Putamen (tissue), 1 donor: ENCODE measurements at regions not wholly inside any gene's neighbourhood (a gene's known extent, or its start where the extent isn't known, plus 50 kb on each side); places are given as distances from the start of the nearest gene placed in this dataset.
"Not testable (repeated sequence)": the region's sequence is repeated elsewhere in the genome, so short reads cannot be mapped to it uniquely, and the experiment has no call there.

Experiments used
- DNase-seq: peaks from one replicate; pipeline ENCODE4 v3.0.0-alpha.2; 2016; ENCODE audit warnings: low spot score

DNA sequence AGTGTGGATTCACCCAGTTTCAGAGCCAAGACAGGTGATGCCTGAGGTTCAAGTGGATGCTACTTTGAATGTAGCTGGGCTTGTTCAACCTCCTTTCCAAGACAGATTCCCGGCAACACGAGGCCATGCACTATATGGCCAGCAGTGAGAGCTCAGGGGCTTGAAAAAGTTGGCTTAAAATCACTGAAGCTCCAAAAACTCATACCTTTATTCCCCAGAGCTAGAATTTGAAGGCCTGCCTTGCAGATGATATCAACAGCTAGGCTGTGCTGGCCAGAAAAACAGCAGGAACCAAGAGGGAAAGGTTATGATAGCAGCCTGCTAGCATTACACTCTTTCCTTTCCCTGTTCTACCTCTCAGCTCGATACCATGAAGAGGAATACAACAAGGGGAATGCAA is 120.2 kb upstream of the DAB2 start:
- no peak for DNase-seq

DNA sequence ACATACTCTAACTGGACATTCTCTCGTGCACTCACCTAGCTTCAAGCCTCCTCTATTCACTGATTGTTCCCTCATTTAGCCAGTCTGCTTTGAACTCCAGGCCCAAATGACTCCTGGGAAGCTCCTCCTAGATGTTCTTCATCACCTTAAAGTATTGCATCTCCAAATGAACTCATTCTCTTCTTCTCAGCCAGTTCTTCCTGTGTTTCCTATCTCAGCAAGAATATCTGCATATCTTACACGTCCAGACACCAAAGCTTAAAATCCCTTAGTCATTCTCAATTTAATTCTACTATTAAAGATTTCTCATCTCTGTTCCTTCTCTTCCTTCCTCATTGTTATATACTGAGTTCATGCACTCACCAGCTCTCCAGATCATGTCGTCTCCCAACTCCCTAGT is 118.6 kb upstream of the DAB2 start:
- no peak for DNase-seq

DNA sequence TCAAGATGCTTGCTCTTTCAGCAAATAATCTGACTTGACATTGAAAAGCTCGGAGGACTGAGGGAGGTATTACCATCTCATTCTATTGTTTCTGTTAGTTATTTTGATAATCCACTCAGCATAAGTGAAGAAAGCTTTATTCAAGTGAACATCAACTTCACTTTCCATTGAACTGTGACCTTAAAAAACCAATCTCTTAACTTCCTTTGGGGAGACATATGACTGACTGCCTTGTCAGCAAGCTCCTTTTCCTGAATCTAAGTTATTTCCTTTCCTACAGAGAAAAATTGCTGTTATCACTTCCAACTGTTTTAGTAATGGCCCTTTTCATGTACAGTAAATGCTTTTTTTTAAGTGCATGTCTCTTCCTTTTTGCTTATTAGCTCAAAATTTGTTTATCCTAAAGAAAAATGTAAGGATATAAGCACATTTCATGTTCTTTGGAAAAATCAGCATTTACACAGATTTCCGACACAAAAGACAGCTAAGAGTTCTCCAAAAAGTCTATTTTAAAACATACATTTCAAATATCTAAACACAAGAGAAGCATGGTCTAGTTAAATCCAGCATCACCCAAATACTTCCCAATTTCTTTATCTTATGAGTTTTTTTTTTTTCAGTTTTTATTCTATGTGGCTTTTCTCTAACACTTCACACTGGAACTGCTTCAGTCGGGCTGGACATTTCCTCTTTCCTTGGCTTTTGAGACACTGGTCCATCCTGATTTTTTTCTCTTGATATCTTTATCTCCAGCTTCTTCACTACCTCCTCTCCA is 117.9 kb upstream of the DAB2 start:
- no peak for DNase-seq

DNA sequence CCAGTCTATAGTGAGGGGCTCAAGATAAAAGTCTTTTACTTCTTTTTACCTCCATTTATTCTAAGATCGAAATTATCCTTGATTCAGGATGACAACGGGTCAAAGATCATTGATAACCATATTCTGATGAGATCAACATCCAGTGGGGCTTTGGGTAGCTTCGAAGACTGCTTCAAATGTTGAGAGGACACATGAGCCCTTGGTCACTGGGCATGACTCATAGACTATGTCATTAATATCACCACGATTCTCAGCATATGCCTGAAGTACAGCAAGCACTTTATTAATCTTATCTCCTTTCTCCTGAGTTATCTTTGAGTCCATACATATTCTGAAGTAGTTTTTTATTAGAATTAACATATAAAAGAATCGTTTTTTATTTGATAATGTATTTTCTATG is 117.1 kb upstream of the DAB2 start:
- DNase-seq = no peak

DNA sequence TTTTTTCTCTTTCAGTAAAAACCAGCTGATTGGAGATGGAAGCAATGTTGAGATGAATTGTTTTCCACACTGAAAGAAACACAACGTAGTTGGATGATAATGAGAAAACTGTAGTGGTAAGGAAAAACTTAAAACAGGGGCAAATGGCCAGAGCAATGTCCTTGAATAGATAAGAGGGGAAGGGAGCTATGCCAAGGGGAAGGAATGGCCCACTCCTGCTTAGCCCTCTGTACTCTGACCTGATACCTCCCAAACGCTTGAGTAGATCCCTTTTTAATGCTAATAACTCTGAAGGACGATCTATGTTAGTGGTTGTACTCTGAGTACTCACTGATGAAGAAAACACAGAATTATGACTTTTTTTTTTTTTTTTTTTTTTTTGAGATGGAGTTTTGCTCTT is 114.7 kb upstream of the DAB2 start:
- no peak for DNase-seq

DNA sequence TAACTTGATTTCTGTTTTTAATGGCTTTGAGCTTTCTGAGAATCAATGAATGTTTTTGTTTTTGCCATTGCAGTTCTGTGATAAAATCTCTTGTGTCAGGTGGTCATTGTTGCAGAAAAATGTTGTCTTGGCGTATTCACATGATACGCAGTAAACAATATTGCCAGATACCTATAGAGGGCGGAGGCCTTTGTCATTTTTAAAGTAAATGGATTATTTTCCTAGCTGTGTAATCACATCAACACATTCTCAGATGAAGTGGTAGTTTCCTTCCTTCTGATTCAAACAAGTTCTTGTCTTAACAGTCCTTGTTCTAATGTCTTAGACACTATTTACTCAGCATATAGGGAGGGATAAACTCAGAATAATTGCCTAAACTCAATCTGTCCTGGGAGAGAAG is 109.9 kb upstream of the DAB2 start:
- DNase-seq = no peak

DNA sequence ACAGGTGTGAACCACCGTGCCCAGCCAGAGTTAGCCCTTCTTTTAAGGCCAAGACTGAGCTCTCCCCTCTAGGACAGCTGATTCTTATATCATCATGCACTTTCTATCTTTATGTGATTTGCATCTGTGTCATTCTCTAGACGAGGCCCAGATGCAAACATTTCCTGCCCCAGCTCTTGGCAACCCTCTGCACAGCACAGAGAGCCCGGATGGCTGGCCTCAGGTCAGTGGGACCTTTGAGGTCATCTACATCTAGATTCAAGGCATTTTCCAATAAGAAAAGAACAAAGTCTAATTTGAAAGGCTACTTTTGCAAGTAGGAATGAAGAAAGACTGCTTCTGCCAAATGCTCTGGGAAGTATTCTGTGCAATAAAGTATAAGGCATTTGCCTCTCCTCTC is 109.0 kb upstream of the DAB2 start:
- no peak for DNase-seq

DNA sequence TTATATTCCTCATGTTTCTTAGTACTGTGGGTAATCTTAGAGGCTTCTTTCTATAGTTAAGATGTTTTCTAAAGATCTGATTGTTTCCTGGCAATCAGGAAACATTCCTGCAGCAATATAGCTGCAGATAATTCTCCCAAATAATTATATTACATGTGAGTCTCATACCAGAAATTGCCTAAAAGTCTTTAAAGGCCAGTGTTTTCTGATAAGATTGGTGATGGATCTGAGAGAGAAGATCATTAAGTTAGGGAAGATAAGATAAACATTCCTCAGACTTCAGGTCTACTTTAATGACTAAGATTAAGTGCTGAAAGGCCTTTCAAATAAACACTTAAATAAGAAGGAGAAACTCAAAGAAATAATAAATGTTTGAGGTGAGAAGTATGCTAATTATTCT is 107.7 kb upstream of the DAB2 start:
- DNase-seq = no peak

DNA sequence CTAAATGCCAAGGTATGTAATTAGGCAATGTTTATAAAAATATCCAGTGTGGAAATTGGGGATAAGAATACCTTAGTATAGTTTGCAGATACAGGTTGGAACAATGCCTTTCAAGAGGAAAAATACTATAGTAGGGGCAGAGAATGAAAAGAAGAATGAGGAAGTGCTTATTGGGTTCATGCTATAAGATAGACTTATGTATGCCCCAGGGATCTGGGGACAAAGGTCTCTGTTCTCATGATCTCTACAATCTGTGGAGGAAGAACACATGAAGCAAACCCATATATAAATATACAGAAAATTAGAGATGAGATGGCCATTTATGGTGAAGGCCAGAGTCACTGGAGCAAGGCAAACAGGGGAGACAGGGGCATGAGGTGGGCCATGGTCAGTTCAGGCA is 106.5 kb upstream of the DAB2 start:
- DNase-seq = no peak

DNA sequence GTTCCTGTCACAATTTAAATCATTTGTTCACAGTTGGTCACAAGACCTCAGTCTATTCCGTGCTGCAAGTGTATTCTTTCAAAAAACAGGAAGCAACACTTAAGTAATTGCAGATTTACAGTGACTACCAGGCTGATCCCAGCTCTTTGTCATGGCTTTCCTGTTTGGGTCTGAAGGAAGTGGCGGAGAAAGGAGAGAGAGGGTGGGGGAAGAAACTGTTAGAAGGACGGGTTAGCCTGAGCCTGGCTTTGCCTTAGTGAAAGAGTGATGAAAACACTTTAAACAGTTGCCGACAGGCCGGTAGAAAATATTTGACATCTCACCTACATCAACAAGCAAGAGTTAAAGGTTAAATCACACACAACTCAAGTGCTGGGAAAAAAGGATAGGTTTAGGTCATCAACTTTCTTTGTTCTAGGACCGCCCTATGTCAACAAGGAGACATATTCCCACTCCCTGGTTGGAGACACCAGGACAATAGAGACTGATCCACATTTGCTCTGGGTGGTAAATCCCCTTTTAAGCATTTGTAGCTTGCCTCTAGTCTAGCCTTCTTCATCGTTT is 102.2 kb upstream of the DAB2 start:
- peak; percentile 8 for DNase-seq

DNA sequence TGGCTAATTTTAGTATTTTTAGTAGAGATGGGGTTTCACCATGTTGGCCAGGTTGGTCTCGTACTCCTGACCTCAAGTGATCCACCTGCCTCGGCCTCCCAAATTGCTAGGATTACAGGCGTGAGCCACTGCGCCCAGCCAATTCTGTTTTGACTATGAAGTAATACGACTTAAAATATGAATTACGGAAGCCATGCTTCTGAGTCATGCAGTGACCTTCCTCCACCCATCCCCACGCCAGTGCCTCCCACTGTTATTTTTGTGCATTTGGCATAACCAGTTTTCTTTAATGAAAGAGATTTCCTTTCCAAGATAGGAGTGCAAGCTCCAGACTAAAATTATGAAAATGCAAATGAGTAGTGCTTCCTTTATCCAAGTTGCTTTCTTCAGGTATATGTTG is 101.0 kb upstream of the DAB2 start:
- not testable (repeated sequence) for DNase-seq

DNA sequence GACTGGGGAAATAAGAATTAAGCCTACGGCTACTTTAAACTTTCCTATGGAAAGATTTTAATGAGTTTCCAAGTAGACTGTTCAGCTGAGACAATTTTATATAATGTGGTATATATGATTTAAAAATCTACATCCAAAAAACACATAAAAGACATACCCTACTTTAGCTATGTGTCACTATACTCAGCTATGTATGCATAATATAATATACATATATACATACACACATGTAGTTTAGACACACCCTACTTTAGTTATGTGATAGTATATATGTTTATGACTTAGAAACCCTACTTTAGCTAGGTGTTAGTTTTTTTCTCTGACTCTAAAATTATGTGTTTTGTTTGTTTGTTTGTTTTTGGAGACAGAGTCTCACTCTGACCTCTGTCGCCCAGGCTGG is 100.5 kb upstream of the DAB2 start:
- no peak for DNase-seq

DNA sequence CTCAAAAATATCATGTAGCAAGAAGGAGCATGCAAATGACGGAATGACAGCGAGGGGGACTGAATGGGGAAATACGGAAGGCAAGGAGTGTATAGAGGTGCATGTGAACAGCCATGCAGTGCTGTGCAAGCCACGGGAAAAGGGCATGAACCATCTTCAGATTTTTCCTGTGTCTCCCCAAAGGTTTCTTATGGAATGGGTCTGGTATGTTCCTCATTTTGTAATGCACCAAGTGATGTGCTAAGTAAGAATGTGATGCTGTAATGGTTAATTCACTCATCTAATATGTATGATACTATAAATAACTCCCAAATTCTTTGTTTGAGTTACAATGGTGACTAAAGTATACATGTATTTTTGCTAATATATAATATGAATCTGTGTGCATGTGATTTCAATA is 99.0 kb upstream of the DAB2 start:
- DNase-seq = no peak

DNA sequence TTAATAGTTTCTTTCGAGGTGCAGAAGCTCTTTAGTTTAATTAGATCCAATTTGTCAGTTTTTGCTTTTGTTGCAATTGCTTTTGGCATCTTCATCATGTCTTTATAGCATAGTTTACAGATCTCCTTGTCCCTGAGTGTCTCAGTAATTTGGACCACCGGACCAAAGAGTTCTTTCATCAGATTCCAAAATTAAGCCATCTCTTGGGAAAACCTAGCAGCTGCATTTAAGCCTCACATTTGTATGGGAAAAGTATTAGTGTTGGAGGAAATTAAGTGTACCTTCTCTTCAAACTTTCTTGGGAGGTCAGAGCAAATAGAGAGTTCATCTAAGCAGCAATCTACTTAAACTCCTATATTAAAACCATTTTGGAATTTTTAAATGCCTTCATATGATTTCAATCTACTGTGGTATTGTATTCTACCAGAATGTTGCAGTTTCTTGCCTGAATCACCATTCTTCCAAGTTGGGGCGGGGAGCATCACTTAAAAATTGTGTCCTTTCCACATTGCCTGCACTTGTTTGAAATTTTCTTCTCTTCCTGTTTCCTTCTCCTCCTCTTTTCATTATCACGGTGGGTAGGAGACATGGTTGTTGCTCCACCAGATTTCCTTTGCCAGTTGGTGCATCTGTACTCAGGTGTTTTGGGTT is 97.3 kb upstream of the DAB2 start:
- no peak for DNase-seq

DNA sequence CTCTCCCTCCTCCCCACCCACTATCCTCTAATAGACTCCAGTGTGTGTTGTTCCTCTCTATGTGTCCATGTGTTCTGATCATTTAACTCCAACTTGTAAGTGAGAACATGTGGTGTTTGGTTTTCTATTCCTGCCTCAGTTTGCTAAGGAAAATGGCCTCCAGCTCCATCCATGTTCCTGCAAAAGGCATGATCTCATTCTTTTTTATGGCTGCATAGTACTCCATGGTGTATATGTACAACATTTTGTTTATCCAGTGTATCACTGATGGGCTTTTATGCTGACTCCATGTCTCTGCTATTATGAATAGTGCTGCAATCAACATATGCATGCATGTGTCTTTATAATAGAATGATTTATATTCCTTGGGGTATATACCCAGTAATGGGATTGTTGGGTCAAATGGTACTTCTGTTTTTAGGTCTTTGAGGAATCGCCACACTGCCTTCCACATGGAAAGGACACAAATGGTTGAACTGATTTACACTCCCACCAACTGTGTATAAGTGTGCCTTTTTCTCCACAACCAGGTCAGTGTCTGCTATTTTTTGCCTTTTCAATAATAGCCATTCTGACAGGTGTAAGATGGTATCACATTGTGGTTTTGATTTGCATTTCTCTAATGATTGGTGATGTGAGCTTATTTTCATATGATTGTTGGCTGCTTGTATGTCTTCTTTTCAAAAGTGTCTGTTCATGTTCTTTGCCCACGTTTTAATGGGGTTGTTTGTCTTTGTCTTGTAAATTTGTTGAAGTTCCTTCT is 96.5 kb upstream of the DAB2 start:
- DNase-seq = no peak

DNA sequence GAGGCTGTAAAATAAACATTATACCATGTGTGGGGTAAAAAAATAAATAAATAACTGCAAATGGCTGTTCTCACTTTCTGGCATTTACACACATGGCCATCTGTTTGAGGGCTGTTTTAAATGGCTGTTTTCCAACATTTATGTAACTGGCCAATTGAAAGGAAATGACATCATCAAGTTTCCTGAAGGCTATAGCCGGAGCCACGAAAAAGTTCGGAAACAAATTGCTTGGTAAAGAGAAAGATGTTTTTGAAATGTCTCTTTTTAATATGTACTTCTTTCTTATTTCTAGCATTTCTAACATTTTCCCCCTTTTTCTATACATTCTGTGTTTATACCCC is 95.4 kb upstream of the DAB2 start:
- no peak for DNase-seq

DNA sequence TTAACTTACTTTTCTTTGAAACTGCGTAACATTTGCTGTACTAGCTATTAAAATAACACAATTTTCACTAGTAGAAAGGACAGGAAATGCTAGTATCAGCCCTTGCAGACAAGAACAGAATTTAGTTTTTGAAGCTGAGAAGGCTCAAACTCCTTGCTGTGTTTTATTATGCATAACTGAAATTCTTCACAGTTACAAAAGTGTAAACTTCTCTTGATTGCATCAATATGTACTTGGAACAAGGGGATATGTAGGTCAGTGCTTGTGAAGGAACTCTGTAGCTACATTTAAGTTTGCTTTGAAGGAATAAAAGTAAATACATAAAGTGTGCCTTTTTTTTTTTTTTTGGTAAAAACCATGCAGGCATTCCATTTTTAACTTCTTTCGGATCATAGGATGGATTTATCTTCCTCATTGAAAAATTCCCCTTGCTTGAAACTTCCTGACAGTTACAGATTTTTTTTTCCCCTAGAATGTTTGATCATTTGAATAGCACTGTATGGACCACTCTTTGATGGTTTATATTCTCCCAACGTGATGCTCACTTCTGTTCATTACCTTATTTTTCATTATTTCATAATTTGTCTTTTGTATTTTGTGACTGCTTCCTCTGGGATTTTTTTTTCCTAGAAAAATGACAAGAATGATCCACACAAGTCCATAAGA is 94.9 kb upstream of the DAB2 start:
- no peak for DNase-seq

DNA sequence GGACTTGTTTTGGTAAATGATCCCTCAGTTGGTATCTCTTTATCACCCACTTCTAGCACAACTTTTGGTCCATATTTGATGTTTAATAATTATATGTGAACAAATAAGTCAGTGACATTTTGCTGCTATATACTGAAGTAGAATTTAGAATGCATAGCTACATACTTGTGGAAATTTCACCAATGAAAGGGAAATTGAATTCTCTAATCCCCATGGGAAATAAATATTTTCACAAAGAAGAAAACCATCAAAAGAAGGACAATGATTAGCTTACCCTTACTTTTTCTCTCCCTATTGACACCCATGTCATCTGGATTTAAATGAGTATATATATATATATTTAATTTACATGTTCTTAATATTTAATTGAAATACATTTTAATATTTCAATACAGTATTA is 94.3 kb upstream of the DAB2 start:
- DNase-seq = no peak

DNA sequence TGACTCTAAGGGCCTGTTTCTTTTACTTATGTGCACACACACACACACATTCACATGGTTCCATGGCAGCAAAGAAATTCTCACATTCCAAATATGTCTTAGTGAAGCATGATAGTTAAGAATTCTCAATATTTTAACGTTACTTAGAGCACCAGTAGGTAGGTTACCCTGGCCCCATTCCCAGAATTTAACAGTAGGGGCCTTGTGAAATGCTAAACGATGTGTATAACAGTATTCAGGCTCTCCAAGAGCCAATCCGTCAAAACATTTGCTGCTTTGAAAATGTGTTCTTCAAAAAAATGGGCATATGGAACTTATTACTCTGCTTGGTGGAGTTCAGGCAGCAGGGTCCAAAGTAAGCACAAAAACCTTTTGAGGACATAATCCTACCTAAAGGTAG is 93.7 kb upstream of the DAB2 start:
- no peak for DNase-seq

DNA sequence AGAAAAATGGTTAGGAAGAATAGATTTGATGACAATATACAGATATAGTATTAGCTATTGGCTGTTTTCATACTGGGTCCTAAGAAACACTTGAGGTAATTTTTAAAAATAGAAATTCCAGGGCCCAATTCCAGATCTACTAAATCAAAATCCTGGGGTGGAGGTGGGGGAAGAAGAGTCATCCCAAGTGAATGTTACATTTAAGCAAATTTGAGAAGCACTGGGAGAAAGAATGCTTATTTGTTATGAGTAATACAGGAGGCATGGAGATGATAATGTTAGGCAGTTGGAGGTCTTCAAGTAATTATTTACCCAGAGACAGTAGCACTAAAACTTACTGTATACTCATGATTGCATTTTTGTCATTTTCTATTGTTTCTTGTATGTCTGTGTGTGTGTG is 93.0 kb upstream of the DAB2 start:
- DNase-seq = no peak

DNA sequence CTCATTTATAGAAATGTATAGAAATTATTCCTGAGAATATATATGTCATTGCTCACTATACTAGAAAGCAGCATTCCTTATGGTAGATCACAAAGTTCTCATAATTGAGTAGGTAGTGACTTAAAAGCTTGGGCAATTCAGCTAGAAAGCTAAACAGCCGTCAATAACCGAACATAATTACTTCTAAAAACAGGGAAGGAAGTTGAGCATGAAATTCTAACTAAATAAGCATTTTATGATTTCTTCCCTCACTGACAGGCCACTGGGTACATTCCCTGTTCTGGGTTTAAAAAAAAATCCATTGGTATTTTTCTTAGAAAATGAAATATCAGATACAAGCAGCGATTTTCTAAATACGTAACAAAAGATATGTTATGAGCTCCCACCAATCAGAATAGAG is 91.1 kb upstream of the DAB2 start:
- DNase-seq = no peak

DNA sequence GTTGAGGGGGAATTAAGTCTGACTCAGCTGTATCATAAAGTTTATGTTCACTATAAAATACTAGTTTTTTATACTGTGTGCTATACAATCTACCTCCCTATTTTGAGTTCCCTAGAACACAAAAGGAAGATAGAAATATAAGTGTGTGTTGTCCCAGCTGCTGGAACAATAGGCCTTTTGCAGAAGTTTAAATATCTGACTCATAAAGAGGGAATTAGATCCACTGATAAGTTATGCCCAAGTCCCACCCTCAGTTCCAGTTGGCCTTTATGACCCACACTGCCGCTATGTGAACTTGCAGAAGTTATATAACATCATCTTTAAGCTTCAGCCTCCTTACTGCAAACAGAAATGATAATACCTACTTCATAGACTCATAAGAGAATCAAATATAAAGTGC is 88.5 kb upstream of the DAB2 start:
- no peak for DNase-seq

DNA sequence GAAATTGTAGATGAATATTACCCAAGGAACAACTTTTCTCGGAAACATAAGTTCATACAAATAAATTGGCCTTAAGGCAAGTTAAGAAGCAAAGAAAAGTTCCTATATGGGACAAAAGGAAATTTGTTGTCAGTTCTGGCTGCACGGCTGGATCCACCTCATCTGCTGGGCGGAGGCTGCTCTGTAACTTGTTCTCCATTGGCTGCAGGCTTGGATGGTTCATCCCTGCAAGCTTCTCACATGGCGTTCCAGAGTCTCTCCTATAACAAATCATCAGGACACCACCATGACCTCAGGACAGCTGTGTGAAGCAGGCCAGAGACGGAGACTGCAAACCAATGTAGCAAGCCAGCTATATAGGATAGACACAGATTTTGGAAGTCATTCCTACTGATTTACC is 81.4 kb upstream of the DAB2 start:
- no peak for DNase-seq
